Skeletal muscle satellite cell (primary cell): ENCODE measurements at regions not wholly inside any gene's neighbourhood (a gene's known extent, or its start where the extent isn't known, plus 50 kb on each side); places are given as distances from the start of the nearest gene placed in this dataset.
A peak's percentile ranks its signal among the peaks of the same experiment; 100 is the strongest.

Experiments used
- H3K27me3 ChIP-seq: 2 replicates; pipeline ENCODE4 v1.7.0; 2013; ENCODE audit warnings: low read length; ENCODE audit not compliant: control insufficient read depth, insufficient read depth
- H3K36me3 ChIP-seq: 2 replicates; pipeline ENCODE4 v1.7.0; 2013; ENCODE audit warnings: mild to moderate bottlenecking, control low read depth, low read length; ENCODE audit not compliant: insufficient read depth
- H3K4me1 ChIP-seq: 2 replicates; pipeline ENCODE4 v1.7.0; 2013; ENCODE audit warnings: low read length; ENCODE audit not compliant: control insufficient read depth, insufficient read depth
- H3K4me2 ChIP-seq: 2 replicates; pipeline ENCODE4 v1.7.0; 2013; ENCODE audit warnings: mild to moderate bottlenecking, low read length
- H3K4me3 ChIP-seq: 2 replicates; pipeline ENCODE4 v1.7.0; 2013; ENCODE audit warnings: low read length
- H3K9ac ChIP-seq: 2 replicates; pipeline ENCODE4 v1.7.0; 2013; ENCODE audit warnings: mild to moderate bottlenecking, low read depth, low read length, moderate library complexity
- H3K9me3 ChIP-seq: replicated peaks from 2 replicates; pipeline ENCODE4 v1.7.0; 2013; ENCODE audit warnings: mild to moderate bottlenecking, control low read depth, low read length

DNA sequence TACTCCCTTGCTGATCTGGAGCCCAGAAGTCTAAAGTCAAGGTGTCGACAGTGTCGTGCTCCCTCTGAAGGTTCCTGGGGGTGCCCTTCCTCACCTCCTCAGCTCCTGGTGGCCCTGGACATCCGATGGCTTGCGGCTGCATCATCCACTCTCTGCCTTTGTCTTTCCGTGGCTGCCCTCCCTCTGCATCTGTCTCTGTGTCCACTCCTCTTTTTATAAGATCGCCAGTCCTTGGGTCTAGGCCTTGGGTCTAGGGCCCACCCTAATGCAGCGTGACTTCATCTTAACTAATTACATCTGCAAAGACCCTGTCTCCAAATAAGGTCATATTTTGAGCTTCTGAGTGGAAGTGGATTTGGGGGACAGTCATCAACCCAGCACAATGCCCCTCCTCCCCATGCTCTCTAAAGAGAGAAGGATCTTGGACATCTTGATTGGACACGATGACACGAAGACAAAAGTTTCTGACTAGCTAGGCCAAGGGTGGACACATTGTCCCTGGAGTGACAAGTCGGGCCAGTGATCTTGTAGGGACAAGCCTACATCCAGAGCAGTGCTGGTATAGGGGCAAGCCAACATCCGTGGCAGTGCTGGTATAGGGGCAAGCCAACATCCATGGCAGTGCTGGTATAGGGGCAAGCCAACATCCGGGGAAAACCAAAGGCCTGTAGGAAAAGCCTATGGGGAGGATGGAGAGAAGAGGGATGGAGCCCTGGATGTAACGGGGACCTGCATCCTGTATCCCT lies 93.9 kb upstream of the DIO3 start:
- no peak overlapping the region for H3K4me2 ChIP-seq
- no peaks in the 10 kb centered on the region for H3K9me3 ChIP-seq
- no peaks in the 10 kb centered on the region for H3K36me3 ChIP-seq
- no peak overlapping the region for H3K4me3 ChIP-seq
- no peak overlapping the region for H3K9ac ChIP-seq
- H3K27me3 ChIP-seq = no peaks in the 10 kb centered on the region
- H3K4me1 ChIP-seq = no peaks in the 10 kb centered on the region

GRCh38 chr14:101469382-101470247 lies 91.7 kb upstream of the DIO3 start:
- Histone ChIP-seq H3K4me2 (no peak overlapping the region), H3K9ac (no peak overlapping the region), H3K4me3 (no peak overlapping the region), H3K27me3 (peaks cover 12% of the 10 kb centered on the region), H3K4me1 (no peaks in the 10 kb centered on the region), H3K9me3 (no peaks in the 10 kb centered on the region), H3K36me3 (no peaks in the 10 kb centered on the region)

- Histone ChIP-seq H3K4me3 (no peak overlapping the region), H3K9ac (no peak overlapping the region), H3K27me3 (peaks cover 18% of the 10 kb centered on the region), H3K4me2 (no peak overlapping the region), H3K9me3 (no peaks in the 10 kb centered on the region), H3K36me3 (no peaks in the 10 kb centered on the region), H3K4me1 (peaks cover 2% of the 10 kb centered on the region)
Measured at GRCh38 chr14:101470266-101470665, 91.0 kb upstream of the DIO3 start.

DNA sequence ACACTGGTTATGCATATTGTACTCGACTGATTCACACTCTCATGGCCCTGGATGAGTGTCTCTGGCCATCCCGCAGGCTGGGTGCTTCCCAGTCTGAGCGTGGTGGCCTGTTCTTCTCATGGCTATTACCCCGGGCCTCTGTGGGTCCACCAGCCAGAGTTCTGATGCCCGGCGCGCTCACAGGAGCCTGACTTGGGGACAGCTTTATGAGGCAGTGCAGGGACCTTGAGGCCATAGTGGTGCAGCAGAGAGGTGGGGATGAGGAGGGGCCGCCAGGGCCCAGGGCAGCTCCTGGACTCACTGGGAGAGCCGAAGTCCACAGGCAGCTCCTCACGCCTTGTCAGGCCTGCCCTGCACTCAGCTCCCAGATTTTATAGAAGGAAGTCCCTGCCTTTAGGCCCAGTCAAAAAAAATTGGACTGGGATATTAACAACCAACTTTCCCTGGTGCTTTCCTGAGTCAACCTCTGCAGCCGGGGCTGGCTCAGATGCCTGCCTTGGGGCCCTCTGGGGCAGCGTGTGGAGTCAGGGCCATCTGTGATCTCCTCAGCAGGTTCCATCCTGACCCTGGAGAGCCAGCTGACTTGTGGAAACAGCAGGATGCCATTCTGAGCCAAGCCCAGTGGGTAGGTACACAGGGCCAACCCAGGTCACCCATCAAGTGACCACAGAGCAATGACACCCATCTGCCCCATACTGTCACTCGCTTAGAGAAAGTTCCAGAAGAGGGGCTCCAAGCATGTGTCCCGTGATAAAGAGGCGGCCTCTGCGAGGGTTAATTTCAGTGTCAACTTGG lies 89.4 kb upstream of the DIO3 start:
- Histone ChIP-seq H3K4me2 (no peak overlapping the region), H3K4me1 (peaks cover 10% of the 10 kb centered on the region), H3K9ac (no peak overlapping the region), H3K9me3 (no peaks in the 10 kb centered on the region), H3K36me3 (no peaks in the 10 kb centered on the region), H3K4me3 (no peak overlapping the region), H3K27me3 (peaks cover 26% of the 10 kb centered on the region)

DNA sequence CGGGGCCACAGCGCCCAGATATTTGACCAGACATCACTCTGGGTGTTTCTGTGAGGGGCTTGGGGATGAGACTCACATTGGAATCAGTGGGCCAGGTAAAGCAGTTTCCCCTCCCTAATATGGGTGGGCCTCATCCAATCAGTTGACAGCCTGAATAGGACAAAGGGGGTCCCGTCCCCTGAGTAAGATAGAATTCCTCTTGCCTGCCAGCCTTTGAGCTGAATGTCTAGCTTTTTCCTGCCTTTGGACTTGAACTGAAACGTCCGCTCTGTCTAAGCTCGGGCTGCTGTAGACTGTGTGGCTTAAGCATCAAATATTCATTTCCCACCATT lies 88.8 kb upstream of the DIO3 start:
- Histone ChIP-seq H3K9me3 (no peaks in the 10 kb centered on the region), H3K4me1 (peaks cover 10% of the 10 kb centered on the region), H3K36me3 (no peaks in the 10 kb centered on the region), H3K27me3 (peaks cover 27% of the 10 kb centered on the region), H3K4me2 (no peak overlapping the region), H3K4me3 (no peak overlapping the region), H3K9ac (no peak overlapping the region)

DNA sequence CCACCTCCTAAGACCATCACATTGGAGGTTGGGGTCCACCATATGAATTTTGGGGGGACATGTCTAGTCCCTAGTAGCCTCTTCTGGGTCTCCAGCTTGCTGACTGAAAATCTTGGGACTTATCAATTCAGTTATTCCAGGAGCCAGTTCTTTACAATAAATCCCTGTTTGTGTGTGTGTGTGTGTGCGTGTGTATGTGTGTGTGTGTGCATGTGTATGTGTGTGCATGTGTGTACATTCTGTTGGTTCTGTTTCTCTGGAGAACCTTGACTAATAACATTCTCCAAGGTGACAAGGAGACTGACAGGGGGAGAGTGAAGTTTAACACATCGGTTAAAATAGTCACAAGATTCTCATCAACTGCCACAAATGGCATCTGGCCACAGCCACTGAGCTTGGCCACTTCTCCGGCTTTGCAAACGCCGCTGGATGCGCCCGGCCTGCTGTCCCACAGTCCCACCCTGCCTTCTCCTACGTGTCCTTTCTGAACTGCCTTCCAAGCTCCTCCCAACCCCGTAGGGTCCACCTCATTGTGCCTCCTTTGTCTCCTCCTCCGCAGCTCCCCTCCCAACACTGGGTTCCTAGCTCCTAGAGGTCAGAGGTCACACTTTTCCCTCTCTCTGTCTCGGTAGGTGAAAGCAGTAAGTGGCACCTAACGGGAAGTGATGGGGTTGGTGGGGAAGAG lies 88.1 kb upstream of the DIO3 start:
- H3K36me3 ChIP-seq = no peaks in the 10 kb centered on the region
- H3K4me3 ChIP-seq = no peak overlapping the region
- peaks cover 27% of the 10 kb centered on the region for H3K27me3 ChIP-seq
- no peak overlapping the region for H3K9ac ChIP-seq
- no peaks in the 10 kb centered on the region for H3K9me3 ChIP-seq
- H3K4me2 ChIP-seq = no peak overlapping the region
- H3K4me1 ChIP-seq = peaks cover 10% of the 10 kb centered on the region

DNA sequence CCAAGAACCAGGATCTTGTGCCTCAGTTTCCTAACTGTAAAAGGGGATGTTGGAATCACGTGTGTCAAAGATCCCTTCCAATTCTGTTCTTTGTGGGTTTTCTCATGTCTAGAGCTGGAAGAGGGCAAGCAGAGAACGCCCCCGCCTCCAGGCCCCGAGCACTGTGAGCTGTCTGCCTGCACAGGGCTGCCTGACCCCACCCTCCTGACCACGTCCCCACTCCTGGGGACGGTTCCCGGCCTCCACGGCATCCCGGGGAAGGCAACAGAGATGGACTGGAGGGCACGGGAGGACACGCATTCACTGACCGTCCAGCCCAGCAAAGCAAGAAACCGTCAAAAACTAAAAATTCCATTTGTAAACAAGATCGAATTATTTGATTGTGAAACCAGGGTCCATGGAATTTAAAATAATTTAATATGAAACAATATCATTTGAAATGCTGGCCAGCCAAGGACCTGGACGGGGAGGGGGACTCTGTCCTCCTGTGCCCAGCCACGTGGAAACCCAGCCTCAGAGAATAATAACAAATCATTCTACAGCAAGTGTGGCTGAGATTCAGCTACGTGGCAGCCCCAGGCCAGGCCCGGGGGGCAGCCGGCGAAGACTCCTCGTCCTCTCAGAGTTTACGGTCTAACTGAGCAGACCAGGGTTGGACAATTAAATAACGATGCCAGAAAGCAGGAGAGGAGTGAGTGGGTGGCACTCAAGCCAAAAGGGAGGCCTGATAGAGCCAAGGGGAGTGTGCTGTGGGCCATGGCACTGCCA lies 87.3 kb upstream of the DIO3 start:
- Histone ChIP-seq H3K4me1 (peaks cover 10% of the 10 kb centered on the region), H3K36me3 (no peaks in the 10 kb centered on the region), H3K9me3 (no peaks in the 10 kb centered on the region), H3K4me2 (no peak overlapping the region), H3K9ac (no peak overlapping the region), H3K27me3 (peaks cover 27% of the 10 kb centered on the region), H3K4me3 (no peak overlapping the region)

- no peaks in the 10 kb centered on the region for H3K36me3 ChIP-seq
- peaks cover 27% of the 10 kb centered on the region for H3K27me3 ChIP-seq
- no peak overlapping the region for H3K4me3 ChIP-seq
- no peak overlapping the region for H3K9ac ChIP-seq
- H3K9me3 ChIP-seq = no peaks in the 10 kb centered on the region
- H3K4me1 ChIP-seq = peaks cover 10% of the 10 kb centered on the region
- H3K4me2 ChIP-seq = no peak overlapping the region
Measured at GRCh38 chr14:101474563-101475455, 86.5 kb upstream of the DIO3 start.

DNA sequence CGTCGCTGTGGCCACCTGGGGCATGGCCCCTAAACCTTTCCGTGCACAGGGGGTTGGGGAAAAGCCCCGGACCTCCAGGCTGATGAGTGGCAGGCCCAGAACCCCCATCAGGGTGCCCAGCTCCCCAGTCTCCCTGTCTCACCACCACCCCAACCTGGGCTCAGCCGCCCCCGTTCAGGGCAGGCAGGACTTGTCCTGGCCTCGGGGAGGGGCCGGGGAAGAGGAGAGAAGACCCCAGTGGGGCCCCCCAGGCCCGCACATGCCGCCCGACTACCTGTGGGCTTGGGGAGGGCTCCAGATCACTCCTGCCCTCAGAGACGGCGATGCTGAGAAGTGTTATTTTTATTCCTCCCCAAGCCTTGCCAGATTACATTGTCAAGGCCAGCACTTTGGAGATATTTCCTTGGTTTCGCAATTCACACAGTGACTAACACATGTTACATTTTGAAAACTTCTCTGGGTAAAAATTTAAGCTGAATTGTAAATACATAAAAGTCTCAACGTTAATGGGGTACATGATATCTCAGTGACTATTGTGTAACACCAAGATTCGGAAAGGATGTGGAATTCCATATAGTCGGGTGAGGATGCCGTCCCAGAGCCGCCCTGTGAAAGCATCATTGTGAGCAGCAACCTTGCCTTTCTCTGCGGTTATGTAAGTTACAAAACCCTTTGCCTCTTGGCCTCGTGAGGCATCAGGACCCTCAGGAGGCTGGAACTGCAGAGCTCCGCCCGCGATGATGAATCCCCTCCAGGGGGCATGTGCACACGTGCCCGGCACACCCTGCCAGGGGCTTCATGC lies 85.6 kb upstream of the DIO3 start:
- no peaks in the 10 kb centered on the region for H3K9me3 ChIP-seq
- H3K4me1 ChIP-seq = peaks cover 10% of the 10 kb centered on the region
- peaks cover 29% of the 10 kb centered on the region for H3K27me3 ChIP-seq
- H3K4me3 ChIP-seq = no peak overlapping the region
- peak overlapping the region; percentile 35 for H3K4me2 ChIP-seq
- no peak overlapping the region for H3K9ac ChIP-seq
- H3K36me3 ChIP-seq = no peaks in the 10 kb centered on the region
